Ishikawa (cell line): ENCODE measurements at regions not wholly inside any gene's neighbourhood (a gene's known extent, or its start where the extent isn't known, plus 50 kb on each side); places are given as distances from the start of the nearest gene placed in this dataset.

ENCODE experiments used
- CEBPB ChIP-seq: IDR thresholded peaks from 2 replicates; pipeline ENCODE4 v1.6.1; 2012
- CREB1 ChIP-seq: IDR thresholded peaks from 2 replicates; pipeline ENCODE4 v1.6.1; 2012; ENCODE audit warnings: low read depth
- EGR1 ChIP-seq: IDR thresholded peaks from 2 replicates; pipeline ENCODE4 v1.6.1; 2012
- EP300 ChIP-seq: IDR thresholded peaks from 2 replicates; pipeline ENCODE4 v1.6.1; 2012; ENCODE audit warnings: borderline replicate concordance
- FOXM1 ChIP-seq: IDR thresholded peaks from 2 replicates; pipeline ENCODE4 v1.6.1; 2012; ENCODE audit warnings: low read depth, borderline replicate concordance
- NFIC ChIP-seq: IDR thresholded peaks from 2 replicates; pipeline ENCODE4 v1.6.1; 2012
- RAD21 ChIP-seq: IDR thresholded peaks from 2 replicates; pipeline ENCODE4 v1.6.1; 2012; ENCODE audit warnings: low read depth
- TAF1 ChIP-seq: IDR thresholded peaks from 2 replicates; pipeline ENCODE4 v1.6.1; 2012; ENCODE audit warnings: low read depth, mild to moderate bottlenecking
- TCF12 ChIP-seq: IDR thresholded peaks from 2 replicates; pipeline ENCODE4 v1.6.1; 2012; ENCODE audit warnings: low read depth
- YY1 ChIP-seq: IDR thresholded peaks from 2 replicates; pipeline ENCODE4 v1.6.1; 2012; ENCODE audit warnings: low read depth
- ZBTB7A ChIP-seq: IDR thresholded peaks from 2 replicates; pipeline ENCODE4 v1.6.1; 2012; ENCODE audit warnings: low read depth
- TF ChIP-seq, protein P1 (sequence below): IDR thresholded peaks from 2 replicates; pipeline ENCODE4 v1.6.1; 2012; ENCODE audit warnings: low read depth, mild to moderate bottlenecking
- TF ChIP-seq, protein P2 (sequence below): IDR thresholded peaks from 2 replicates; pipeline ENCODE4 v1.6.1; 2012
- TF ChIP-seq, protein P3 (sequence below): IDR thresholded peaks from 2 replicates; pipeline ENCODE4 v1.6.1; 2012

DNA sequence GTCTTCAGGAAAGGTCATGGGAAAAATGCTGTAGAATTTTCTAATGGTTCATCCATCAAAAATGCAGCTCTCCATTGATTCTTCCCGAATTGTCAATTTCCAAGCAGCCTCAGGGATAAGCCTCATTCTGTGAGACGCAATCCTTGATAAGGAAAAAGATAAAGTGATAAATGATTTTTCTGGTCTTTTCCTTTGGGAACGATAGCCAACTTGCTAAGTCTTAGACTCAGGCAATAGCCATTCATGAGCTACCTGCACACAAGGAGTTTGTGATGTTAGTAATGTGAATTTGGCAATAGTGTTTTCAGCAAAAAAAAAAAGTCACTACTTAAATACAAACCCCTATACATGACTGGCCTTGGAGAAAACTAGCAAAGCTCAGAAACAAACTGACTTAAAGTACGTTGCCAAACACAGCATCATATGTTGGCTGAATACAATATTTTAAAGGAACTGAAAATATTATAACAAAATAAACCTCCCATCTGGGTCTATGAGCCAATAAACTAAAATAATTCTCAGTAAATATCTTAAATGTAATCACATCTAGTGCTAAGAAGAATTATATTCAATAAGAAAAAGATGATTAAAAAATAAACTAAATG lies 75.5 kb downstream of the KLF6 start:
- TF ChIP-seq YY1 (no peak), CREB1 (no peak), RAD21 (no peak), EP300 (no peak), CEBPB (no peak), ZBTB7A (no peak), EGR1 (no peak), TCF12 (no peak), NFIC (no peak), TAF1 (no peak), FOXM1 (no peak)
- TF ChIP-seq, protein P1, sequence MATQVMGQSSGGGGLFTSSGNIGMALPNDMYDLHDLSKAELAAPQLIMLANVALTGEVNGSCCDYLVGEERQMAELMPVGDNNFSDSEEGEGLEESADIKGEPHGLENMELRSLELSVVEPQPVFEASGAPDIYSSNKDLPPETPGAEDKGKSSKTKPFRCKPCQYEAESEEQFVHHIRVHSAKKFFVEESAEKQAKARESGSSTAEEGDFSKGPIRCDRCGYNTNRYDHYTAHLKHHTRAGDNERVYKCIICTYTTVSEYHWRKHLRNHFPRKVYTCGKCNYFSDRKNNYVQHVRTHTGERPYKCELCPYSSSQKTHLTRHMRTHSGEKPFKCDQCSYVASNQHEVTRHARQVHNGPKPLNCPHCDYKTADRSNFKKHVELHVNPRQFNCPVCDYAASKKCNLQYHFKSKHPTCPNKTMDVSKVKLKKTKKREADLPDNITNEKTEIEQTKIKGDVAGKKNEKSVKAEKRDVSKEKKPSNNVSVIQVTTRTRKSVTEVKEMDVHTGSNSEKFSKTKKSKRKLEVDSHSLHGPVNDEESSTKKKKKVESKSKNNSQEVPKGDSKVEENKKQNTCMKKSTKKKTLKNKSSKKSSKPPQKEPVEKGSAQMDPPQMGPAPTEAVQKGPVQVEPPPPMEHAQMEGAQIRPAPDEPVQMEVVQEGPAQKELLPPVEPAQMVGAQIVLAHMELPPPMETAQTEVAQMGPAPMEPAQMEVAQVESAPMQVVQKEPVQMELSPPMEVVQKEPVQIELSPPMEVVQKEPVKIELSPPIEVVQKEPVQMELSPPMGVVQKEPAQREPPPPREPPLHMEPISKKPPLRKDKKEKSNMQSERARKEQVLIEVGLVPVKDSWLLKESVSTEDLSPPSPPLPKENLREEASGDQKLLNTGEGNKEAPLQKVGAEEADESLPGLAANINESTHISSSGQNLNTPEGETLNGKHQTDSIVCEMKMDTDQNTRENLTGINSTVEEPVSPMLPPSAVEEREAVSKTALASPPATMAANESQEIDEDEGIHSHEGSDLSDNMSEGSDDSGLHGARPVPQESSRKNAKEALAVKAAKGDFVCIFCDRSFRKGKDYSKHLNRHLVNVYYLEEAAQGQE = no peak
- TF ChIP-seq, protein P2, sequence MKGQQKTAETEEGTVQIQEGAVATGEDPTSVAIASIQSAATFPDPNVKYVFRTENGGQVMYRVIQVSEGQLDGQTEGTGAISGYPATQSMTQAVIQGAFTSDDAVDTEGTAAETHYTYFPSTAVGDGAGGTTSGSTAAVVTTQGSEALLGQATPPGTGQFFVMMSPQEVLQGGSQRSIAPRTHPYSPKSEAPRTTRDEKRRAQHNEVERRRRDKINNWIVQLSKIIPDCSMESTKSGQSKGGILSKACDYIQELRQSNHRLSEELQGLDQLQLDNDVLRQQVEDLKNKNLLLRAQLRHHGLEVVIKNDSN = no peak
- TF ChIP-seq, protein P3, sequence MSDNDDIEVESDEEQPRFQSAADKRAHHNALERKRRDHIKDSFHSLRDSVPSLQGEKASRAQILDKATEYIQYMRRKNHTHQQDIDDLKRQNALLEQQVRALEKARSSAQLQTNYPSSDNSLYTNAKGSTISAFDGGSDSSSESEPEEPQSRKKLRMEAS = no peak
